ENCODE measurements at regions not wholly inside any gene's neighbourhood (a gene's known extent, or its start where the extent isn't known, plus 50 kb on each side); places are given as distances from the start of the nearest gene placed in this dataset.

- H3K27ac ChIP-seq = no peak overlapping the region
Observed at GRCh38 chr5:54703133-54703532, 185.6 kb downstream of the SNX18 start.

GRCh38 chr5:54702470-54702869 is 184.9 kb downstream of the SNX18 start:
- no peak overlapping the region for H3K27ac ChIP-seq
- TF ChIP-seq CTCF (conservative IDR thresholded peaks at IDR 0.05) (no peak), ZFX (IDR thresholded peaks at IDR 0.05) (no peak)

More at GRCh38 chr5:54703133-54703532, 185.6 kb downstream of the SNX18 start:
- TF ChIP-seq CTCF (conservative IDR thresholded peaks at IDR 0.05) = no peak
- TF ChIP-seq ZFX (IDR thresholded peaks at IDR 0.05) = no peak

- no peak overlapping the region for H3K27ac ChIP-seq
- TF ChIP-seq CTCF (conservative IDR thresholded peaks at IDR 0.05) (no peak), ZFX (IDR thresholded peaks at IDR 0.05) (no peak)
Observed at GRCh38 chr5:54700986-54701578, 183.5 kb downstream of the SNX18 start.

GRCh38 chr5:54696931-54697330 is 179.4 kb downstream of the SNX18 start:
- no peak overlapping the region for H3K27ac ChIP-seq
- TF ChIP-seq CTCF (conservative IDR thresholded peaks at IDR 0.05) = no peak
- TF ChIP-seq ZFX (IDR thresholded peaks at IDR 0.05) = no peak

GRCh38 chr5:54696346-54696745 is 178.8 kb downstream of the SNX18 start:
- no peak overlapping the region for H3K27ac ChIP-seq
- no peak for TF ChIP-seq CTCF (conservative IDR thresholded peaks at IDR 0.05)
- TF ChIP-seq ZFX (IDR thresholded peaks at IDR 0.05) = no peak

GRCh38 chr5:54695198-54695966 is 177.8 kb downstream of the SNX18 start:
- H3K27ac ChIP-seq = no peak overlapping the region
- TF ChIP-seq ZFX (IDR thresholded peaks at IDR 0.05) (no peak), CTCF (conservative IDR thresholded peaks at IDR 0.05) (no peak)

GRCh38 chr5:54693936-54694657 is 176.5 kb downstream of the SNX18 start:
- TF ChIP-seq CTCF (conservative IDR thresholded peaks at IDR 0.05) (no peak), ZFX (IDR thresholded peaks at IDR 0.05) (no peak)
- no peak overlapping the region for H3K27ac ChIP-seq
